ENCODE measurements at regions not wholly inside any gene's neighbourhood (a gene's known extent, or its start where the extent isn't known, plus 50 kb on each side); places are given as distances from the start of the nearest gene placed in this dataset.
A peak's percentile ranks its signal among the peaks of the same experiment; 100 is the strongest.
"Not testable (repeated sequence)": the region's sequence is repeated elsewhere in the genome, so short reads cannot be mapped to it uniquely, and the experiment has no call there.

DNA sequence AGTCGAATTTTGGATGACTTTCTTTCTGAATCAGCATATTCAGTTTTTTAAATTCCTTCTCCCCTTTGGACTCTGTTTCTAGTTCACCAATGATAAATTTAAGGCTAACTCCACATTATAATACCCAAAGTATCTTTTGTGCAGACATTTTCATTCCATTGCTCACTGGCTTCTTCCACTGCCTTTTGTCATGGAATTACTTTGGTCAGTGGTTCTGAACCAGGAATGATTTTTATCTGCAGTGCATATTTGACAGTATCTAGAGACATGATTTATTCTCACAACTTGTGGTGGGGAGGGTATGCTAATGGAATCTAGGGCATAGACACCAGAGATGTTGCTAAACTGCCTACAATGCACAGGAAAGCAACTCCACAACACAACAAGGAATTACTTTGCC lies 234.4 kb upstream of the PRKD1 start:
- DNase-seq: peak; percentile 8

DNA sequence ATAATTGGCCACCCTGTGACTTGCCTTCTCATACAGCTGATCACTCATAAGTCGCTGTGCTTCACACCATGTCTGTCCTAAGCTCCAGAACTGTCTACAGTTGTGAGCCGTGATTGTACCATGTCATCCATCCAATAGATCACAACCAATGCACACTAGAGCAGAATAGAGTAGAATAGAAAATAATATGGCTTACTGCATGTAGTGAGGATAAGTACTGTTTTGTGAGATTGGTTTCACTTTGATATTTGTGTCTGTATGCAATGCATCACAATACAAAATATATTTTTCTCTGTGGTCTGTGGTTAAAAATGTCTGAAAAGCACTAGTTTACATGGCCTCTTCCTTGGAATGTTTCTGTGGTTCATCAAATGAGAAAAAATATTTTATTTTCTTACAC lies 237.6 kb upstream of the PRKD1 start:
- no peak for DNase-seq

GRCh38 chr14:30177781-30178180 lies 250.1 kb upstream of the PRKD1 start:
- no peak for DNase-seq

- DNase-seq: no peak
Observed at GRCh38 chr14:30179381-30180130, 251.9 kb upstream of the PRKD1 start.

GRCh38 chr14:30180219-30180618 lies 252.6 kb upstream of the PRKD1 start:
- peak; percentile 45 for DNase-seq

DNA sequence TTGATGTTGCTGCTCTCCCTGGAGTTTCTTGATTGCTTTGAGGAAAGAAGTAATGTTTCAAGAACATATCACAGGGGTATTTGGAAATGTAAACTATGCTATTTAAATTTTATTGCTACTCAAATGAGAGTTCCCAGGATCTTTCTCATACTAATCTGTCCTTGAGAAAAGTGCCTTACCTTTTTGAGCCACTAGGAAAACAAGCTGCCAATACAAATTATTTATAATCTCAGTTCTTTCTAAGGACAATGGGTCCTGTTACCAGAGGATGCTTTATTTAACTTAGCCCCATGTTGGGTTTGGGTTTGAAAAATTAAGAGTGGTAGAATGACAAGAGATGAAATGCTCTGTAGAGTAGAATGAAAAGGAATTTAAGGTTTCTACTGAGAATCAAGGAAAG lies 258.2 kb upstream of the PRKD1 start:
- no peak for DNase-seq

- peak; percentile 42 for DNase-seq
Observed at GRCh38 chr14:30191639-30192279, 264.1 kb upstream of the PRKD1 start.

GRCh38 chr14:30193101-30193500 lies 265.5 kb upstream of the PRKD1 start:
- DNase-seq: no peak

DNA sequence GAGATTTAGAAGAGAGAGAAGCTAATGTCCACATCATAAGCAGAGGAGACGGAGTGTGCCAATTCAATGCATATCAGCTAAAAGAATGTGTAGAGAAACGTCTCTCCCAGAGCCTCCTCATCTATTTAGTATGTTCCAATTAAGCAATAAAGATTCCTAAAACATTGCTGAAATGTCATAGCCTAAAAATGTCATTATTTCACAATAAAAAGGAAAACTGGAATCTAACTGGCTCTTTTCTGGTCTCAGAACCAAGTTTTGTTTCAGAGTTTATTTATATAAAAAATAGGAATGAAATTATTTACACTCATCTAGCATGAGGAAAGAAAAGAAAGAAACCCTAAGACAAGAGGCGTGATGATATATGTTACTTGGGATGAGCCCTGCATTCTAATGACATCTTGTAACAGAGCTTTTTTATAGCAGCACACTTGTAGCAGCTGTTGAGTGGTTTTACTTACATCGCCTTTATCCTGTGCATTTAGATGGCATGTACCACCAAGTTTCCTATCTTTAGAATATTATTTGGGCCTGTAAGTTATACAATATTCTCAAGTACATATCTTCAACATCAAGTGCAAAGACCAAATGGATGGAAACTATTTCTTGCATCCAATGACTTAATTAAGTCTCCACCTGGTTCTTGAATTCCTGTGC lies 266.3 kb upstream of the PRKD1 start:
- DNase-seq: peak; percentile 97

- DNase-seq: peak; percentile 97
Observed at GRCh38 chr14:30194741-30195148, 267.1 kb upstream of the PRKD1 start.

DNA sequence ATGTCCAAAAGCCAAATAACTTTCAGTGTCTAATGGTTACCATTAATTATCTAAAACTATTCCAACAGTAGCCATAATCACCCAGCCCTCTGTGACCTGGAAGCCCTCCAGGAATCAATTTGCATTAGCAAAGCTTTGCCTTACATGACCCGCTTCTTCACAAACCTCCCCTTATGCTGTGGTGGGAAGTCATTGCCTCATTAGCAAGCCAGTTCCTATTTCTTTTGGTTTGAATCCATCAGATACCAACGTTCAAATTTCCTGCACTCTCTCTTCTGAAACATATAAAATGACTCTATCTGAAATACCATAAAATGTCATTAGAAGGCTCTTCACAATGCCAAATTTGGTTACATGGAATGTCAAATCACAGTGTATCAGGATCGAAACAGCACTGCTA lies 268.3 kb upstream of the PRKD1 start:
- peak; percentile 93 for DNase-seq

DNA sequence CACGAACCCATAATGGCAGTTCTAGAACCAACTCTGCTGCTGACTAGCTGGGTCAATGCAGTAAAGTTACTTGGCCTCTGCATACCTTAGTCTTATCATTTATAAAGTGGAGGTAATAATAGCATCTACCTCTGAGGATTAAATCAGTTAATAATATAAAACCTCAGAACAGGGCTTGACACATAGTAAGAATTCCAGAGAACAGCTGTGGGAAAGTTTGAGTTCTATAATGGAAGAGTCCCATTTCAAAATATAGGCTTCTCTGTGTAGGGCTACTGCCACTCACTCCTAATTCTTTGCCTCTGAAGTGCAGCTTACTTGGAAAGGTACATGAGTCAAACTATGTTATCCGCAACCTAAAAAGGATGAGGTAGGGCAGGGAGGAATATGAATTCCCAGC lies 269.2 kb upstream of the PRKD1 start:
- no peak for DNase-seq

GRCh38 chr14:30198720-30199119 lies 271.1 kb upstream of the PRKD1 start:
- not testable (repeated sequence) for DNase-seq

- DNase-seq: peak; percentile 55
Observed at GRCh38 chr14:30204431-30204980, 276.9 kb upstream of the PRKD1 start.

DNA sequence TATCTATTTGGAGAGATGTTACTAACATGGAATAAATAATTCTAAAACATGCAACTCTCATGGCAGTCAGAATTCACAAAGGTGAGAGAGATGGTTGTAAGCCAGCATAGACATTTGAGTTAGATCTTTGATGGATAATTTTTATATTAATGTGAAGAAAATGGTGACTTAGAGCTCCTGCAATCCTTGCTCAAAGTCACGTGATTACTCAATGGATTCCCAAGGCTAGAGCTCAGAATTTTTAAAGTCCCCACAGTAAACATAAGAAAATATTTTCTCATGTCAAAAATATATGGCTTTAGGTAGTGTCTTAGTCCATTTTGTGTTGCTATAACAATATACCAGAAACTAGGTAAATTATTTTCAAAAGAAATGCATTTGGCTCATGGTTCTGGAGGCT lies 281.5 kb upstream of the PRKD1 start:
- DNase-seq: no peak

DNA sequence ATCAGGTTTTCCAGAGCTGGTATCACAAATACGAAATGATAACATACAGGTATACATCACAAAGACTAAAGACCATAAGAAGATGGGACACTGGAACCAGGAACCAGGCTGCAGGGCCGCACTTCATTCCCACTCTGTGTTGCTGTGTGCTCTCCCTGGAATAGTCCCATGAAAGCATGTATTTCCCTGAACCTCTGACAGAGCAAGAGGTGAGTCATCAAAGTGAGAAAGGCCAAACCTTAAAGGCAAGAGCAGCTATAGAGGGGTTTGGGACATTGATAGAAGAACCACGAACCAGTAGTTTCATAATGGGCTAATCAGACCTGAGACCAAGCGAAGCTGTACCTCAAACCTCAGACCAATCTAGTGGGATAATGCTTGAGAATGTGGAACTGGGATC lies 283.0 kb upstream of the PRKD1 start:
- DNase-seq: peak; percentile 59

DNA sequence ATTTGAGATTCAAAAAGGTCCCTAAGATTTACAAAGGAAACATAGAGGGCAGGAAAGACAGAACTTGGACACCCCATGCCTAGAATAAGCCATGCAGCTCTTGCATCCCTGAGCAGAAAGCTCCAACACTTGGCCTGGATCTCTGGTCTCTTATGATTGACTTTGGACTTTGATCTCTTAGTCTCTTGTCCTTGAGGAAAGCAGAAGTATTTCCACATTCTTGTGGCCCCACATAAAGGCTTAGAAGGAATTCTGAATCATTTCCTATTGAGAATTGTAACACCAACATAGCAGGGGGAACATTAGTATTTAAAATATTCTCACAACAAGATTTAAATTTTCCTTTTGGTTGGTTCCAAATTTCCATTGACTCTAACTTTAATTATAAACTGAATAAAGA lies 283.7 kb upstream of the PRKD1 start:
- DNase-seq: peak; percentile 74

DNA sequence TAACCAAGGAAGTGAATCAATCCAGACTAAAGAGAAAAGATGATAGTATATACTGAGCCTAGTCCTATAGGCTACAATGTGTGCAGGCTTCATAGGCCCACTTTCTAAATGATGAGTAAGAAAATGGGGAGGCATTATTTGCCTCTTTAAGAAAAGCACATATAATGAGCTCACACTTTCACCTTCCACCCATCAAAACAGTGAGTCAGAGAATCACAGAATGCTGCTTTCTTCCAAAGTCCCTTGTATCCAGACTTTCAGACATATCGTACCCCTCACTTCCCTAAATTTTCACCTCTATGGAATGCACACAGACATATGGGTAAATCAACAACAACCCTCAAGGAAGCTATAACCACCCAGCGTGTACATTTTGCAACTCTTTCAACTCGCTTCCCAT lies 286.4 kb upstream of the PRKD1 start:
- peak; percentile 70 for DNase-seq

GRCh38 chr14:30214461-30215090 lies 286.9 kb upstream of the PRKD1 start:
- DNase-seq: peak; percentile 77

GRCh38 chr14:30218907-30219306 lies 291.3 kb upstream of the PRKD1 start:
- DNase-seq: no peak

DNA sequence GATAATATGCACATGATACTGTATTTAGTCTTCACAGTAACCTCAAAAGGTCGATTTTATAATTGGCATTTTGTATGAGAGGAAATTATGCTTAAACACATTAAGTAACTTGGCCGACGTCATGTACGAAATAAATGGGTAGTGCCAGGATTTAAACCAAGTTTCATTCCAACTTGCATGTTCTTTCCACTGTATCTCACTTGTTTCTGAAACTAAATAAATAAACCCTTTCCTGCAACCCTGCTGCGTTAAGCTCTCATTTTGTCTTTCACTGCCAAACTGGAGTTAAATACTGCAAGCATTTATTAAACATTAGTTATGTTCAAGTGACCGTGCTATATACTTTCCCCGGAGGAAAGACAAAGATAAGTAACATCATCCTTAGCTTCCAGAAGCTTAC lies 293.9 kb upstream of the PRKD1 start:
- DNase-seq: no peak

DNA sequence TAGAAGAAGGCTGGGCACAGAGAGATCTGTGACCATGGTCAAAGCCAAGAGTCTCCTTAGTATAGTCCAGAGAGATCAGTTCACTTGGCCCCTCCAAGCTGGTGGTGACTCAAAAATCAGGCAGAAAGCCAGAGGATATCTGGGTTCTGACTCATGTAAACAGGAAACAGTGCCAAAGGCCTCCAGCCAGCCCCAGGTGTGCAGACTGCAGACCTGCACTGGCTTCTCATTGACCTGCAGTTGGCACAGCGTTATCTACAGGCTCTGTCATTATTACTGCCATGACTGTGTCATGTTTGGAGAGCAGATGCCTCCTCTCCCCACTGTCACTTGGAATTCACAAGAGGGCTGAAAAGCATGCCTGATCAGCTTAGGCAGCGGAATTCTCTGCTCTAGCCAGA lies 295.7 kb upstream of the PRKD1 start:
- DNase-seq: peak; percentile 78

DNA sequence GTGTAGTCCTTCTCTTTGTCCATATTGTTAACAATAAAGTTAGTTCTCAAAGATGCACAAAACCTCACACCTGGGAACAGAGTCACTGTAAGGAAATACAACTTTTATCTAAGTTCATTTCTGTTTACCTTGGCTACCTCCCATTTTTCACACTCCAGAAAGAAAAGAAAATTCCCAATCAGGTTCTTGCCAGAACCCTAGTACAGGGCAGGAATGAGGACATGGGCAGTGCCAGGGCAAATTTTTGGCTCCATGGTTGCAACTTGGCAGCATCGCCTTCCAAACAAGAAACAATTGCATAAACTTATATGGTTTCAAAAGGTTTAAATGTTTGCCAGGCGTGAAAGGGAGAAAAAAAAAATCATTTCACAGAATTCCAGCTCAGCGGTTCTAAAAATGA lies 296.3 kb upstream of the PRKD1 start:
- no peak for DNase-seq

All from fibroblast of skin of abdomen (primary cell).